HG02884 (cell line): ENCODE measurements at regions not wholly inside any gene's neighbourhood (a gene's known extent, or its start where the extent isn't known, plus 50 kb on each side); places are given as distances from the start of the nearest gene placed in this dataset.
"Not testable (repeated sequence)": the region's sequence is repeated elsewhere in the genome, so short reads cannot be mapped to it uniquely, and the experiment has no call there.

Experiments used
- ATAC-seq: cut with Tn5 transposase; IDR thresholded peaks from one replicate; pipeline ENCODE4 v1.9.1; 2021; ENCODE audit warnings: mild to moderate bottlenecking, moderate library complexity; ENCODE audit not compliant: unreplicated experiment

GRCh38 chrY:7674465-7674864 is 762.9 kb upstream of the AMELY start:
- ATAC-seq = no peak

GRCh38 chrY:7672796-7673195 is 761.2 kb upstream of the AMELY start:
- no peak for ATAC-seq

GRCh38 chrY:7663261-7663660 is 751.7 kb upstream of the AMELY start:
- ATAC-seq = no peak

GRCh38 chrY:7659047-7659446 is 747.5 kb upstream of the AMELY start:
- ATAC-seq = no peak

- no peak for ATAC-seq
Measured at GRCh38 chrY:7656596-7656995, 745.0 kb upstream of the AMELY start.

GRCh38 chrY:7654985-7655384 is 743.4 kb upstream of the AMELY start:
- ATAC-seq = peak; percentile 73

GRCh38 chrY:7649866-7650265 is 738.3 kb upstream of the AMELY start:
- ATAC-seq = not testable (repeated sequence)
